ENCODE measurements at regions not wholly inside any gene's neighbourhood (a gene's known extent, or its start where the extent isn't known, plus 50 kb on each side); places are given as distances from the start of the nearest gene placed in this dataset.
"Not testable (repeated sequence)": the region's sequence is repeated elsewhere in the genome, so short reads cannot be mapped to it uniquely, and the experiment has no call there.

DNA sequence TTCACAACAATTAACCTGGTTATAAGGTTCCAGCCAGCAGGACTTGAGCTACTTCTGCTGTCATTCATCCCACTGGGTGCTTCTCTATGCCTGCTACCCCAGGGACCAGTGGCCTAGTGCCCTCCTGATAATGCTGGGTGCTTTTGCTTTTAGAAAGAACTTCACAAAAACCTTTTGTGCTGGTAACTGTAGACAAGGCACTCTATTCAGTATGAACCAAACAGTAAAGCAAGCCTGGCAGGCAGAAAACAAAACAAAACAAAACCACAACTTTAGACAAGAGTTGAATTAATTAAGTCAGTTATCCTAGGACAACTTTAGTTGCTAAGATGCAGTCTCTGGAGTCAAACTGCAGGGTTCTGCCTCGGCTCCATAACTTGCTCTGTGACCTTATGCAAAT, 61.9 kb upstream of the ADGRL2 start:
- H3K4me3 ChIP-seq (ENCODE audit: low read depth, low read length), result no peak overlapping the region
- no peak overlapping the region for H3K9ac ChIP-seq (ENCODE audit: low read depth, low read length)
- no peaks in the 10 kb centered on the region for H3K27me3 ChIP-seq (ENCODE audit: control insufficient read depth, insufficient read depth, low read length)
- no peaks in the 10 kb centered on the region for H3K9me3 ChIP-seq (ENCODE audit: control insufficient read depth, insufficient read depth, low read length)
- no peaks in the 10 kb centered on the region for H3K36me3 ChIP-seq (ENCODE audit: control insufficient read depth, insufficient read depth, low read length)
- peaks cover 6% of the 10 kb centered on the region for H3K4me1 ChIP-seq (ENCODE audit: control insufficient read depth, insufficient read depth, low read length)
- no peak overlapping the region for H3K27ac ChIP-seq (ENCODE audit: low read depth, low read length)

DNA sequence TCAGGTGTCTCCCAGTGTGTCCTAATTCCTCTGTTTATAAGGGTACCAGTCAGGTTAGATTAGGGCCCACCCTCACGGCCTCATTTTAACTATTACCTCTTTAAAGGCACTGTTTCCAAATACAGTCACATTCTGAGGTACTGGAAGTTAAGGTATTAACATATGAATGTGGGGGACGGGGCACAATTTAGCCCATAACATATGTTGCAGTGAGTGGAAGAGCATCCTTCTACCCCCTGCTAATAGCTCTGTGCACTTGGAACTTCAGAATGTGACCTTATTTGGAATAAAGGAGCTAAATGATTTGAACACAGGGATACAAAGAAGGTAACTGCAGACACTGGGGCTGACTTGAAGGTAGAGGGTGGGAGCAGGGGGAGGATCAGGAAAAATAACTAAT, 67.3 kb upstream of the ADGRL2 start:
- Histone ChIP-seq H3K4me1 (ENCODE audit: control insufficient read depth, insufficient read depth, low read length) (peaks cover 20% of the 10 kb centered on the region), H3K9ac (ENCODE audit: low read depth, low read length) (peak overlapping the region; percentile 61; the same call in 1 of the 2 replicates), H3K4me3 (ENCODE audit: low read depth, low read length) (no peak overlapping the region), H3K27me3 (ENCODE audit: control insufficient read depth, insufficient read depth, low read length) (no peaks in the 10 kb centered on the region), H3K27ac (ENCODE audit: low read depth, low read length) (peak overlapping the region; percentile 11), H3K9me3 (ENCODE audit: control insufficient read depth, insufficient read depth, low read length) (no peaks in the 10 kb centered on the region), H3K36me3 (ENCODE audit: control insufficient read depth, insufficient read depth, low read length) (no peaks in the 10 kb centered on the region)

DNA sequence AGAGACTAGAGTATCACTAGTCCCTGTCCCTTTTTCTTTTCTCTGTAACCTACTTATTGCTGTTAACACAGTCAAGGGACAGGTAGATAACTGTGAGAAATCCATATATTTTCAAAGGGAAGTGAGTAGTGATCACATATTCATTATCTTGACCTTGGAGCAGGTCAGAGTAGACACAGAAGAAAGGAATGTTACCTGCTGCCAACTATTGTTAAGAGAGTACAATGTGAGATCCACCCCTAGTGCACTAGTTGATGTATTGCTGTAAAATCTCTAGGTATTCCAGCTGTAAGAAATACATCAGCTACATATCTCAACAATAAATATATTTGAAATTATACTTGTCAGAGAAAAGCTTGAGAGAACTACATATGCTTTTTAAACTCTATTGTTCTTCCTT, 68.7 kb upstream of the ADGRL2 start:
- no peak overlapping the region for H3K9ac ChIP-seq (ENCODE audit: low read depth, low read length)
- H3K27ac ChIP-seq (ENCODE audit: low read depth, low read length), result no peak overlapping the region
- no peaks in the 10 kb centered on the region for H3K27me3 ChIP-seq (ENCODE audit: control insufficient read depth, insufficient read depth, low read length)
- H3K4me1 ChIP-seq (ENCODE audit: control insufficient read depth, insufficient read depth, low read length), result peaks cover 25% of the 10 kb centered on the region
- no peaks in the 10 kb centered on the region for H3K36me3 ChIP-seq (ENCODE audit: control insufficient read depth, insufficient read depth, low read length)
- no peak overlapping the region for H3K4me3 ChIP-seq (ENCODE audit: low read depth, low read length)
- H3K9me3 ChIP-seq (ENCODE audit: control insufficient read depth, insufficient read depth, low read length), result no peaks in the 10 kb centered on the region

GRCh38 chr1:81730881-81731280, 69.9 kb upstream of the ADGRL2 start:
- Histone ChIP-seq H3K4me3 (ENCODE audit: low read depth, low read length) (no peak overlapping the region), H3K9me3 (ENCODE audit: control insufficient read depth, insufficient read depth, low read length) (no peaks in the 10 kb centered on the region), H3K27me3 (ENCODE audit: control insufficient read depth, insufficient read depth, low read length) (no peaks in the 10 kb centered on the region), H3K4me1 (ENCODE audit: control insufficient read depth, insufficient read depth, low read length) (peaks cover 25% of the 10 kb centered on the region), H3K9ac (ENCODE audit: low read depth, low read length) (no peak overlapping the region), H3K27ac (ENCODE audit: low read depth, low read length) (no peak overlapping the region), H3K36me3 (ENCODE audit: control insufficient read depth, insufficient read depth, low read length) (no peaks in the 10 kb centered on the region)

GRCh38 chr1:81730299-81730698, 70.4 kb upstream of the ADGRL2 start:
- H3K4me3 ChIP-seq (ENCODE audit: low read depth, low read length); H3K27ac ChIP-seq (ENCODE audit: low read depth, low read length); H3K9ac ChIP-seq (ENCODE audit: low read depth, low read length); H3K9me3 ChIP-seq (ENCODE audit: control insufficient read depth, insufficient read depth, low read length); H3K27me3 ChIP-seq (ENCODE audit: control insufficient read depth, insufficient read depth, low read length); H3K36me3 ChIP-seq (ENCODE audit: control insufficient read depth, insufficient read depth, low read length): not testable (repeated sequence)
- H3K4me1 ChIP-seq (ENCODE audit: control insufficient read depth, insufficient read depth, low read length), result peaks cover 25% of the 10 kb centered on the region

DNA sequence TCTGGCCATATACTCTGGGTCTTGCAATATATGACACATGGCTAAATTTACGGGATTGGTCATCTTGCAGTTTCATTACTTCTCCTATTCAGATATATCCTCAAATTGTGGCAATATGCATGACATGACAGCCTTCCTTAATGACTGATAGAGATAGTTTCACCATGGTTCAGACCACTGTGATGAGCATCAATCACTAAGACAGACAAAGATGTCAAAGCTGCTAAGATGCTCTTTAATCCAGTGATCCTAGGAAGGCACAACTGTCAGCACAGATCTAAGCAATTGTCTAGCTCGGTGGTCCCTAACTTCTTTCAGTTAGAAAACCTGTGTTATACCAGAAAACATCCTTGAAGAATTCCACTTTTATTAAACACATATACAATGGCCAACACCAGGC, 70.9 kb upstream of the ADGRL2 start:
- H3K4me1 ChIP-seq (ENCODE audit: control insufficient read depth, insufficient read depth, low read length), result peaks cover 25% of the 10 kb centered on the region
- no peak overlapping the region for H3K27ac ChIP-seq (ENCODE audit: low read depth, low read length)
- no peaks in the 10 kb centered on the region for H3K9me3 ChIP-seq (ENCODE audit: control insufficient read depth, insufficient read depth, low read length)
- H3K27me3 ChIP-seq (ENCODE audit: control insufficient read depth, insufficient read depth, low read length), result no peaks in the 10 kb centered on the region
- no peak overlapping the region for H3K4me3 ChIP-seq (ENCODE audit: low read depth, low read length)
- H3K36me3 ChIP-seq (ENCODE audit: control insufficient read depth, insufficient read depth, low read length), result no peaks in the 10 kb centered on the region
- H3K9ac ChIP-seq (ENCODE audit: low read depth, low read length), result no peak overlapping the region

DNA sequence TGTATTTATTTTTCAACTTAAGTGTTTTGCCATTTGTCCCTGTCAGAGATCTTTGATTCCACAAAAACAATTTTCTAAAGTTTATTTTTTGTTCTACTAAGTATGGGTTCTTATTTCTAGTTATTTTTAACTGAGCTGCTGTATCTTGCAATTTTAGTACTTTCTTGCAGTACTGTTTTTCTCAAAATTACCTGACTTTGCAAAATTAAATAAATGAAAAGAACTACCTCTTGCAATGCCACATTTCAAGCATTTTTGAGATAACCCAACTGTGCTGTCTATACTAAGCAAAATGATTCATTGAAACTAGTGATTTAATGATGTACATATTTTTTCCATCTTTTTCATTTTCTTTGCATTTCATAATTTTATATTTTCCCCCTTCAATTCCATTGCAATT, 71.5 kb upstream of the ADGRL2 start:
- no peak overlapping the region for H3K9ac ChIP-seq (ENCODE audit: low read depth, low read length)
- H3K9me3 ChIP-seq (ENCODE audit: control insufficient read depth, insufficient read depth, low read length), result no peaks in the 10 kb centered on the region
- H3K4me1 ChIP-seq (ENCODE audit: control insufficient read depth, insufficient read depth, low read length), result peaks cover 25% of the 10 kb centered on the region
- no peak overlapping the region for H3K4me3 ChIP-seq (ENCODE audit: low read depth, low read length)
- no peaks in the 10 kb centered on the region for H3K27me3 ChIP-seq (ENCODE audit: control insufficient read depth, insufficient read depth, low read length)
- no peak overlapping the region for H3K27ac ChIP-seq (ENCODE audit: low read depth, low read length)
- H3K36me3 ChIP-seq (ENCODE audit: control insufficient read depth, insufficient read depth, low read length), result no peaks in the 10 kb centered on the region

DNA sequence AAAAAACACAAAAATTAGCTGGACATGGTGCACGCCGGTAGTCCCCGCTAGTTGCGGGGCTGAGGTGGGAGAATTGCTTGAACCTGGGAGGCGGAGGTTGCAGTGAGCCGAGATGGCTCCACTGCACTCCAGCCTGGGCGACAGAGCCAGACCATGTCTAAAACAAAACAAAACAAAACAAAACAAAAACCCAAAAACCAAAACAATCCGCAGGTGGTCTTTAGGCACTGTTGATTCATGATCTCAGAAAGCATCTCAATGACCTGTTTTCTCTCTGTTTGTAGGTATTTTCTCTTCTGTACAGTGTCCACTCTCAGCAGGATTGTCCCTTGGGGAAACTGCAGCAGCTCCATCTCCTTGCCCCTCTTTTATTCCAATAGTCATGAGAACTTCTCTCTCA, 74.9 kb upstream of the ADGRL2 start:
- Histone ChIP-seq H3K27me3 (ENCODE audit: control insufficient read depth, insufficient read depth, low read length) (no peaks in the 10 kb centered on the region), H3K36me3 (ENCODE audit: control insufficient read depth, insufficient read depth, low read length) (no peaks in the 10 kb centered on the region), H3K27ac (ENCODE audit: low read depth, low read length) (no peak overlapping the region), H3K9ac (ENCODE audit: low read depth, low read length) (no peak overlapping the region), H3K4me1 (ENCODE audit: control insufficient read depth, insufficient read depth, low read length) (0 out of 2 replicates have a peak, but pooled peaks cover 6% of the 10 kb centered on the region), H3K9me3 (ENCODE audit: control insufficient read depth, insufficient read depth, low read length) (no peaks in the 10 kb centered on the region), H3K4me3 (ENCODE audit: low read depth, low read length) (no peak overlapping the region)

DNA sequence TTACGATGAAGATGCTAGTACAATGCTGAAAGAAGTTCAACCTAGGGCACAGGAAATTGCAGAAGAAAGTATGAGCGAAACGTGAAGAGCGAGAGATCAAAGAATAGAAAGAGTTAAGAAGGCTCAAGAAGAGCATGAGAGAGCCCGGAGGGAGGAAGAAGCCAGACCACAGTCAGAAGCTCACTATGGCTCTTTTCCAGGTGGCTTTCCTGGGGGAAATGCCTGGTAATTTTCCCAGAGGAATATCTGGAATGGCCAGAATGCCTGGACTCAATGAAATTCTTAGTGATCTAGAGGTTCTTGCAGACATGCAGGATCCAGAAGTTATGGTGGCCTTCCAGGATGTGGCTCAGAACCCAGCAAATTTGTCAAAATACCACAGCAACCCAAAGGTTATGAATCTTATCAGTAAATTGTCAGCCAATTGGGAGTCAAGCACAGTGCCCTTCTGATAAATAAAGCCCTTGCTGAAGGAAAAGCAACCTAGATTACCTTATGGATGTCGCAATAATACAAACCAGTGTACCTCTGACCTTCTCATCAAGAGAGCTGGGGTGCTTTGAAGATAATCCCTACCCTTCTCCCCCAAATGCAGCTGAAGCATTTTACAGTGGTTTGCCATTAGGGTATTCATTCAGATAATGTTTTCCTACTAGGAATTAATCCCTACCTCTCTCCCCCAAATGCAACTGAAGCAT, 78.0 kb upstream of the ADGRL2 start:
- not testable (repeated sequence) for H3K4me3 ChIP-seq (ENCODE audit: low read depth, low read length); H3K36me3 ChIP-seq (ENCODE audit: control insufficient read depth, insufficient read depth, low read length)

GRCh38 chr1:81720256-81720655, 80.5 kb upstream of the ADGRL2 start:
- not testable (repeated sequence) for H3K4me3 ChIP-seq (ENCODE audit: low read depth, low read length); H3K4me1 ChIP-seq (ENCODE audit: control insufficient read depth, insufficient read depth, low read length); H3K9me3 ChIP-seq (ENCODE audit: control insufficient read depth, insufficient read depth, low read length); H3K27me3 ChIP-seq (ENCODE audit: control insufficient read depth, insufficient read depth, low read length); H3K27ac ChIP-seq (ENCODE audit: low read depth, low read length); H3K9ac ChIP-seq (ENCODE audit: low read depth, low read length); H3K36me3 ChIP-seq (ENCODE audit: control insufficient read depth, insufficient read depth, low read length)

More for the DNA sequence above, 78.0 kb upstream of the ADGRL2 start:
- not testable (repeated sequence) for H3K4me1 ChIP-seq (ENCODE audit: control insufficient read depth, insufficient read depth, low read length); H3K27ac ChIP-seq (ENCODE audit: low read depth, low read length); H3K9me3 ChIP-seq (ENCODE audit: control insufficient read depth, insufficient read depth, low read length); H3K27me3 ChIP-seq (ENCODE audit: control insufficient read depth, insufficient read depth, low read length); H3K9ac ChIP-seq (ENCODE audit: low read depth, low read length)

DNA sequence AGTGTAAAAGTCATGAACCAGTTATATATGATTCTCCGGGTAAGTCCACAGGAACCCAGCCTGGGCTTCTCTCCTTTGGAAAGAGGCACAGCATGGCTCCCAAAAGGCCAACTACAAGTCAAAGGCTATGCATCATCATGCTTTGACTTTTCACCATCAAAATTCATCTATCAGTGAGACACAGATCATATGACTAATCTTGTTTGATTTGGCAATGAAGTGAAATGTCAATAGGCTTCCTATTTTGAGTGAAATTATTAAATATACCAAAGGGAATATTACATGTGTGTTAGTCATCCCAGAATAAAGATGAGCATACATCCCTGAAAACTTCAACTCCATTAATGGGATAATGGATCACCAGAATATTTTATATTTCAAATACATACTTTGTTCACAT, 83.5 kb upstream of the ADGRL2 start:
- no peak overlapping the region for H3K9ac ChIP-seq (ENCODE audit: low read depth, low read length)
- H3K27ac ChIP-seq (ENCODE audit: low read depth, low read length), result no peak overlapping the region

More for the DNA sequence above, 83.5 kb upstream of the ADGRL2 start:
- Histone ChIP-seq H3K4me3 (ENCODE audit: low read depth, low read length) (no peak overlapping the region), H3K9me3 (ENCODE audit: control insufficient read depth, insufficient read depth, low read length) (no peaks in the 10 kb centered on the region), H3K27me3 (ENCODE audit: control insufficient read depth, insufficient read depth, low read length) (no peaks in the 10 kb centered on the region), H3K4me1 (ENCODE audit: control insufficient read depth, insufficient read depth, low read length) (no peaks in the 10 kb centered on the region), H3K36me3 (ENCODE audit: control insufficient read depth, insufficient read depth, low read length) (no peaks in the 10 kb centered on the region)

All from HUES48 (cell line).